NCI-H2227 (cell line): ENCODE measurements at regions not wholly inside any gene's neighbourhood (a gene's known extent, or its start where the extent isn't known, plus 50 kb on each side); places are given as distances from the start of the nearest gene placed in this dataset.
"Not testable (repeated sequence)": the region's sequence is repeated elsewhere in the genome, so short reads cannot be mapped to it uniquely, and the experiment has no call there.

Experiments used
- DNase-seq: peaks from one replicate; lab custom pipeline; 2025; ENCODE audit not compliant: unreplicated experiment; lab: John Stamatoyannopoulos, UW

- DNase-seq, result no peak
These were observed 814.6 kb upstream of the TMPRSS15 start for GRCh38 chr21:19218163-19218562.

GRCh38 chr21:19224090-19224489 lies 820.5 kb upstream of the TMPRSS15 start:
- no peak for DNase-seq

- DNase-seq, result peak; percentile 64
These were observed 824.6 kb upstream of the TMPRSS15 start for GRCh38 chr21:19228226-19228625.

- DNase-seq, result not testable (repeated sequence)
These were observed 830.3 kb upstream of the TMPRSS15 start for GRCh38 chr21:19233841-19234240.

- DNase-seq, result no peak
These were observed 832.6 kb upstream of the TMPRSS15 start for GRCh38 chr21:19236209-19236608.

GRCh38 chr21:19237608-19238007 lies 834.0 kb upstream of the TMPRSS15 start:
- DNase-seq, result no peak

GRCh38 chr21:19239696-19240095 lies 836.1 kb upstream of the TMPRSS15 start:
- no peak for DNase-seq

- no peak for DNase-seq
These were observed 841.1 kb upstream of the TMPRSS15 start for GRCh38 chr21:19244502-19245187.

GRCh38 chr21:19245188-19245580 lies 841.6 kb upstream of the TMPRSS15 start:
- DNase-seq, result no peak

- no peak for DNase-seq
These were observed 842.4 kb upstream of the TMPRSS15 start for GRCh38 chr21:19246018-19246417.

GRCh38 chr21:19256934-19257660 lies 853.5 kb upstream of the TMPRSS15 start:
- no peak for DNase-seq

- no peak for DNase-seq
These were observed 858.3 kb upstream of the TMPRSS15 start for GRCh38 chr21:19261731-19262376.

GRCh38 chr21:19266636-19267035 lies 863.1 kb upstream of the TMPRSS15 start:
- no peak for DNase-seq

GRCh38 chr21:19268686-19269085 lies 865.1 kb upstream of the TMPRSS15 start:
- DNase-seq, result no peak

GRCh38 chr21:19275065-19275464 lies 871.5 kb upstream of the TMPRSS15 start:
- DNase-seq, result no peak

GRCh38 chr21:19276665-19277064 lies 873.1 kb upstream of the TMPRSS15 start:
- no peak for DNase-seq

GRCh38 chr21:19286876-19287275 lies 883.3 kb upstream of the TMPRSS15 start:
- no peak for DNase-seq

- no peak for DNase-seq
These were observed 886.7 kb upstream of the TMPRSS15 start for GRCh38 chr21:19290328-19290727.

- no peak for DNase-seq
These were observed 916.7 kb upstream of the TMPRSS15 start for GRCh38 chr21:19320291-19320690.

- DNase-seq, result no peak
These were observed 918.1 kb upstream of the TMPRSS15 start for GRCh38 chr21:19321688-19322087.

- no peak for DNase-seq
These were observed 918.8 kb upstream of the TMPRSS15 start for GRCh38 chr21:19322360-19322759.
